WTC11 (cell line): ENCODE measurements at regions not wholly inside any gene's neighbourhood (a gene's known extent, or its start where the extent isn't known, plus 50 kb on each side); places are given as distances from the start of the nearest gene placed in this dataset.

Source experiments
- ATAC-seq: fragments of 200-7000 bp; cut with Tn5 transposase; 2 replicates; pipeline ENCODE4 v1.10.0; 2021; ENCODE audit warnings: mild to moderate bottlenecking, moderate library complexity
- CTCF ChIA-PET: fragments of 300-600 bp; sonication (Branson Sonifier 250); formaldehyde crosslinking; loops from one replicate; lab custom pipeline; 2021; ENCODE audit warnings: antibody characterized with exemption; lab: Charles Lee
- POLR2A ChIA-PET: fragments of 350-600 bp; sonication (Branson Sonifier 250); formaldehyde crosslinking; loops from one replicate; lab custom pipeline; 2021; ENCODE audit warnings: antibody characterized with exemption; lab: Charles Lee
- DNase-seq: peaks from one replicate; pipeline ENCODE4 v3.0.0; 2021; ENCODE audit warnings: low spot score
- H3K27ac Mint-ChIP-seq: 2 replicates; pipeline ENCODE4 v1.8.0; 2021; ENCODE audit warnings: mixed read lengths
- H3K27me3 Mint-ChIP-seq: 2 replicates; pipeline ENCODE4 v1.8.0; 2021; ENCODE audit warnings: low read depth, mild to moderate bottlenecking, moderate library complexity, mixed read lengths
- H3K36me3 Mint-ChIP-seq: 2 replicates; pipeline ENCODE4 v1.8.0; 2021; ENCODE audit warnings: mixed read lengths
- H3K4me1 Mint-ChIP-seq: 2 replicates; pipeline ENCODE4 v1.8.0; 2022; ENCODE audit warnings: mixed read lengths
- H3K4me3 Mint-ChIP-seq: 2 replicates; pipeline ENCODE4 v1.8.0; 2021; ENCODE audit warnings: mild to moderate bottlenecking, moderate library complexity, mixed read lengths
- H3K9me3 Mint-ChIP-seq: 2 replicates; pipeline ENCODE4 v1.8.0; 2021; ENCODE audit warnings: mixed read lengths
- CREM ChIP-seq: sonication (generic); formaldehyde crosslinking; IDR thresholded peaks from 2 replicates; pipeline ENCODE4 v1.8.1; 2022; ENCODE audit warnings: mild to moderate bottlenecking, missing genetic modification reagents, moderate library complexity
- GABPB1 ChIP-seq: sonication (generic); formaldehyde crosslinking; IDR thresholded peaks from 2 replicates; pipeline ENCODE4 v1.8.1; 2023; ENCODE audit warnings: mild to moderate bottlenecking, missing genetic modification reagents
- GTF2I ChIP-seq: fragments of 250-450 bp; sonication (Bioruptor Pico); conservative IDR thresholded peaks from 2 replicates; pipeline ENCODE4 v1.4.0; 2021; ENCODE audit warnings: mild to moderate bottlenecking
- PRRX2 ChIP-seq: fragments of 250-450 bp; sonication (Bioruptor Pico); IDR thresholded peaks from 2 replicates; pipeline ENCODE4 v1.8.0; 2021; ENCODE audit warnings: mild to moderate bottlenecking
- ZNF121 ChIP-seq: sonication (generic); formaldehyde crosslinking; IDR thresholded peaks from 2 replicates; pipeline ENCODE4 v1.8.0; 2023; ENCODE audit warnings: missing genetic modification reagents
- ZNF232 ChIP-seq: sonication (generic); formaldehyde crosslinking; IDR thresholded peaks from 2 replicates; pipeline ENCODE4 v1.8.0; 2022; ENCODE audit warnings: mild to moderate bottlenecking, missing genetic modification reagents
- ZNF416 ChIP-seq: fragments of 250-450 bp; sonication (Bioruptor Pico); IDR thresholded peaks from 2 replicates; pipeline ENCODE4 v1.9.0; 2021; ENCODE audit warnings: mild to moderate bottlenecking, inconsistent platforms
- ZNF423 ChIP-seq: fragments of 250-450 bp; sonication (Bioruptor Pico); IDR thresholded peaks from 2 replicates; pipeline ENCODE4 v2.1.2; 2022; ENCODE audit warnings: mild to moderate bottlenecking, moderate library complexity
- TF ChIP-seq, protein P1 (sequence below): sonication (generic); formaldehyde crosslinking; IDR thresholded peaks from 2 replicates; pipeline ENCODE4 v1.8.0; 2022; ENCODE audit warnings: mild to moderate bottlenecking, missing genetic modification reagents
- TF ChIP-seq, protein P2 (sequence below): sonication (generic); formaldehyde crosslinking; IDR thresholded peaks from 2 replicates; pipeline ENCODE4 v1.8.1; 2022; ENCODE audit warnings: low read depth, mild to moderate bottlenecking, moderate library complexity, missing genetic modification reagents, borderline replicate concordance
- TF ChIP-seq, protein P3 (sequence below): sonication (generic); formaldehyde crosslinking; IDR thresholded peaks from 2 replicates; pipeline ENCODE4 v1.8.1; 2023; ENCODE audit warnings: mild to moderate bottlenecking, missing genetic modification reagents
- TF ChIP-seq, protein P4 (sequence below): fragments of 250-450 bp; sonication (Bioruptor Pico); IDR thresholded peaks from 2 replicates; pipeline ENCODE4 v1.9.0; 2021; ENCODE audit warnings: mild to moderate bottlenecking
- TF ChIP-seq, protein P5 (sequence below): fragments of 250-450 bp; sonication (Bioruptor Pico); IDR thresholded peaks from 2 replicates; pipeline ENCODE4 v1.9.0; 2021; ENCODE audit warnings: mild to moderate bottlenecking, borderline replicate concordance
- TF ChIP-seq, protein P6 (sequence below): sonication (generic); formaldehyde crosslinking; IDR thresholded peaks from 2 replicates; pipeline ENCODE4 v1.8.1; 2022; ENCODE audit warnings: low read depth, missing genetic modification reagents, borderline replicate concordance
- TF ChIP-seq, protein P7 (sequence below): fragments of 250-450 bp; sonication (Bioruptor Pico); IDR thresholded peaks from 2 replicates; pipeline ENCODE4 v1.8.0; 2021; ENCODE audit warnings: mild to moderate bottlenecking
- TF ChIP-seq, protein P8 (sequence below): sonication (generic); formaldehyde crosslinking; IDR thresholded peaks from 2 replicates; pipeline ENCODE4 v1.8.0; 2022; ENCODE audit warnings: mild to moderate bottlenecking, missing genetic modification reagents
- TF ChIP-seq, protein P9 (sequence below): sonication (generic); formaldehyde crosslinking; IDR thresholded peaks from 2 replicates; pipeline ENCODE4 v1.8.1; 2023; ENCODE audit warnings: mild to moderate bottlenecking, missing genetic modification reagents, moderate library complexity

DNA sequence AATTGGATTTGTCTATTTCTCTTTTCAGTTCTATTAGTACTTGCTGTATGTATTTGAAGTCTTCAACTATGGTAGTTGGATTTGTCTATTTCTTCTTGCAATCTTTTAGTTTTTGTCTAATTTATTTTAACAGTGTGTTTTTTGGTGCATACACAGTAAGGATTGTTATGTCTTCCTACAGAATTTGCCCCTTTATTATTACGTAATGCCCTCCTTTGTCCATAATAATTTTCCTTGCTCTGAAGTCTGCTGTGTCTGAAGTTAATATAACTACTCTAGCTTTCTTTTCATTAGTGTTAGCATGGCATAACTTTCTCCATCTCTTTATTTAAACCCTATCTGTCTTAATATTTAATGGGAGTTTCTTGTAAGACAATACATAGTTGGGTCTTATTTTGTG lies 105.1 kb upstream of the STT3B start:
- ChIA-PET POLR2A (no interaction called here), CTCF (no interaction called here)
- ATAC-seq, result no peak

DNA sequence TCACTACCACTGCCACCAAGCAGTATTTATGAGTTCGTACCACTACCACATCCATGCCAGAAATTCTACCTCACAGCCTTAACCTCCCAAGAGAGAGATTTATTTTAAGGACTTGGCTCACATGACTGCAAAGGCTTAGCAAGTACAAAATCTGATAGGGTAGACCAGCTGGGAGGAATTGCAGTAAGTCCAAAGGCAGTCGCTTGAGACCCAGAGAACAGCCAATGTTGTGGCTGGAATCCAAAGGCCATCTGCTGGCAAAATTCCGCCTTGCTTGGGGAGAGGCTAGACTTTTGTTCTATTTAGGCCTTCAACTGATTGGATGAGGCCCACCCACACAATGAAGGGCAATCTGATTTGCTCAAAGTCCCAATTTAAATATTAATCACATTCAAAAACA lies 101.4 kb upstream of the STT3B start:
- Mint-ChIP-seq H3K9me3 (peaks cover 22% of the 10 kb centered on the region), H3K36me3 (peaks cover 3% of the 10 kb centered on the region; the same call in 1 of the 2 replicates), H3K27ac (no peak overlapping the region), H3K4me3 (no peak overlapping the region), H3K4me1 (no peaks in the 10 kb centered on the region), H3K27me3 (no peaks in the 10 kb centered on the region)
- ATAC-seq, result no peak
- CTCF ChIA-PET, result interaction anchor here (1.2 kb wide), 1 partner anchor 17 kb away, joined by 3 read pairs; no protein-coding TSS in a partner anchor
- TF ChIP-seq, protein P1, sequence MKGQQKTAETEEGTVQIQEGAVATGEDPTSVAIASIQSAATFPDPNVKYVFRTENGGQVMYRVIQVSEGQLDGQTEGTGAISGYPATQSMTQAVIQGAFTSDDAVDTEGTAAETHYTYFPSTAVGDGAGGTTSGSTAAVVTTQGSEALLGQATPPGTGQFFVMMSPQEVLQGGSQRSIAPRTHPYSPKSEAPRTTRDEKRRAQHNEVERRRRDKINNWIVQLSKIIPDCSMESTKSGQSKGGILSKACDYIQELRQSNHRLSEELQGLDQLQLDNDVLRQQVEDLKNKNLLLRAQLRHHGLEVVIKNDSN, result no peak
- TF ChIP-seq CREM (CRISPR knock-in tag) (no peak), GTF2I (CRISPR knock-in tag) (no peak), ZNF416 (no peak), ZNF121 (no peak)
- TF ChIP-seq, protein P2, sequence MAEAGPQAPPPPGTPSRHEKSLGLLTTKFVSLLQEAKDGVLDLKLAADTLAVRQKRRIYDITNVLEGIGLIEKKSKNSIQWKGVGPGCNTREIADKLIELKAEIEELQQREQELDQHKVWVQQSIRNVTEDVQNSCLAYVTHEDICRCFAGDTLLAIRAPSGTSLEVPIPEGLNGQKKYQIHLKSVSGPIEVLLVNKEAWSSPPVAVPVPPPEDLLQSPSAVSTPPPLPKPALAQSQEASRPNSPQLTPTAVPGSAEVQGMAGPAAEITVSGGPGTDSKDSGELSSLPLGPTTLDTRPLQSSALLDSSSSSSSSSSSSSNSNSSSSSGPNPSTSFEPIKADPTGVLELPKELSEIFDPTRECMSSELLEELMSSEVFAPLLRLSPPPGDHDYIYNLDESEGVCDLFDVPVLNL, result no peak
- TF ChIP-seq, protein P3, sequence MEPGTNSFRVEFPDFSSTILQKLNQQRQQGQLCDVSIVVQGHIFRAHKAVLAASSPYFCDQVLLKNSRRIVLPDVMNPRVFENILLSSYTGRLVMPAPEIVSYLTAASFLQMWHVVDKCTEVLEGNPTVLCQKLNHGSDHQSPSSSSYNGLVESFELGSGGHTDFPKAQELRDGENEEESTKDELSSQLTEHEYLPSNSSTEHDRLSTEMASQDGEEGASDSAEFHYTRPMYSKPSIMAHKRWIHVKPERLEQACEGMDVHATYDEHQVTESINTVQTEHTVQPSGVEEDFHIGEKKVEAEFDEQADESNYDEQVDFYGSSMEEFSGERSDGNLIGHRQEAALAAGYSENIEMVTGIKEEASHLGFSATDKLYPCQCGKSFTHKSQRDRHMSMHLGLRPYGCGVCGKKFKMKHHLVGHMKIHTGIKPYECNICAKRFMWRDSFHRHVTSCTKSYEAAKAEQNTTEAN, result no peak
- DNase-seq, result no peak
- POLR2A ChIA-PET, result no interaction called here

More for the DNA sequence above, 105.1 kb upstream of the STT3B start:
- Mint-ChIP-seq H3K27me3 (no peaks in the 10 kb centered on the region), H3K9me3 (peaks cover 8% of the 10 kb centered on the region), H3K4me1 (no peaks in the 10 kb centered on the region), H3K27ac (no peak overlapping the region), H3K4me3 (no peak overlapping the region), H3K36me3 (no peaks in the 10 kb centered on the region)
- TF ChIP-seq ZNF232 (CRISPR knock-in tag), result no peak
- no peak for TF ChIP-seq GABPB1
- TF ChIP-seq, protein P4, sequence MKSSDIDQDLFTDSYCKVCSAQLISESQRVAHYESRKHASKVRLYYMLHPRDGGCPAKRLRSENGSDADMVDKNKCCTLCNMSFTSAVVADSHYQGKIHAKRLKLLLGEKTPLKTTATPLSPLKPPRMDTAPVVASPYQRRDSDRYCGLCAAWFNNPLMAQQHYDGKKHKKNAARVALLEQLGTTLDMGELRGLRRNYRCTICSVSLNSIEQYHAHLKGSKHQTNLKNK (CRISPR knock-in tag), result no peak
- TF ChIP-seq ZNF423 (CRISPR knock-in tag), result no peak
- TF ChIP-seq, protein P5, sequence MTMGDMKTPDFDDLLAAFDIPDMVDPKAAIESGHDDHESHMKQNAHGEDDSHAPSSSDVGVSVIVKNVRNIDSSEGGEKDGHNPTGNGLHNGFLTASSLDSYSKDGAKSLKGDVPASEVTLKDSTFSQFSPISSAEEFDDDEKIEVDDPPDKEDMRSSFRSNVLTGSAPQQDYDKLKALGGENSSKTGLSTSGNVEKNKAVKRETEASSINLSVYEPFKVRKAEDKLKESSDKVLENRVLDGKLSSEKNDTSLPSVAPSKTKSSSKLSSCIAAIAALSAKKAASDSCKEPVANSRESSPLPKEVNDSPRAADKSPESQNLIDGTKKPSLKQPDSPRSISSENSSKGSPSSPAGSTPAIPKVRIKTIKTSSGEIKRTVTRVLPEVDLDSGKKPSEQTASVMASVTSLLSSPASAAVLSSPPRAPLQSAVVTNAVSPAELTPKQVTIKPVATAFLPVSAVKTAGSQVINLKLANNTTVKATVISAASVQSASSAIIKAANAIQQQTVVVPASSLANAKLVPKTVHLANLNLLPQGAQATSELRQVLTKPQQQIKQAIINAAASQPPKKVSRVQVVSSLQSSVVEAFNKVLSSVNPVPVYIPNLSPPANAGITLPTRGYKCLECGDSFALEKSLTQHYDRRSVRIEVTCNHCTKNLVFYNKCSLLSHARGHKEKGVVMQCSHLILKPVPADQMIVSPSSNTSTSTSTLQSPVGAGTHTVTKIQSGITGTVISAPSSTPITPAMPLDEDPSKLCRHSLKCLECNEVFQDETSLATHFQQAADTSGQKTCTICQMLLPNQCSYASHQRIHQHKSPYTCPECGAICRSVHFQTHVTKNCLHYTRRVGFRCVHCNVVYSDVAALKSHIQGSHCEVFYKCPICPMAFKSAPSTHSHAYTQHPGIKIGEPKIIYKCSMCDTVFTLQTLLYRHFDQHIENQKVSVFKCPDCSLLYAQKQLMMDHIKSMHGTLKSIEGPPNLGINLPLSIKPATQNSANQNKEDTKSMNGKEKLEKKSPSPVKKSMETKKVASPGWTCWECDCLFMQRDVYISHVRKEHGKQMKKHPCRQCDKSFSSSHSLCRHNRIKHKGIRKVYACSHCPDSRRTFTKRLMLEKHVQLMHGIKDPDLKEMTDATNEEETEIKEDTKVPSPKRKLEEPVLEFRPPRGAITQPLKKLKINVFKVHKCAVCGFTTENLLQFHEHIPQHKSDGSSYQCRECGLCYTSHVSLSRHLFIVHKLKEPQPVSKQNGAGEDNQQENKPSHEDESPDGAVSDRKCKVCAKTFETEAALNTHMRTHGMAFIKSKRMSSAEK, result no peak
- TF ChIP-seq PRRX2 (CRISPR knock-in tag), result no peak
- TF ChIP-seq, protein P6, sequence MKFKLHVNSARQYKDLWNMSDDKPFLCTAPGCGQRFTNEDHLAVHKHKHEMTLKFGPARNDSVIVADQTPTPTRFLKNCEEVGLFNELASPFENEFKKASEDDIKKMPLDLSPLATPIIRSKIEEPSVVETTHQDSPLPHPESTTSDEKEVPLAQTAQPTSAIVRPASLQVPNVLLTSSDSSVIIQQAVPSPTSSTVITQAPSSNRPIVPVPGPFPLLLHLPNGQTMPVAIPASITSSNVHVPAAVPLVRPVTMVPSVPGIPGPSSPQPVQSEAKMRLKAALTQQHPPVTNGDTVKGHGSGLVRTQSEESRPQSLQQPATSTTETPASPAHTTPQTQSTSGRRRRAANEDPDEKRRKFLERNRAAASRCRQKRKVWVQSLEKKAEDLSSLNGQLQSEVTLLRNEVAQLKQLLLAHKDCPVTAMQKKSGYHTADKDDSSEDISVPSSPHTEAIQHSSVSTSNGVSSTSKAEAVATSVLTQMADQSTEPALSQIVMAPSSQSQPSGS, result no peak
- TF ChIP-seq, protein P7, sequence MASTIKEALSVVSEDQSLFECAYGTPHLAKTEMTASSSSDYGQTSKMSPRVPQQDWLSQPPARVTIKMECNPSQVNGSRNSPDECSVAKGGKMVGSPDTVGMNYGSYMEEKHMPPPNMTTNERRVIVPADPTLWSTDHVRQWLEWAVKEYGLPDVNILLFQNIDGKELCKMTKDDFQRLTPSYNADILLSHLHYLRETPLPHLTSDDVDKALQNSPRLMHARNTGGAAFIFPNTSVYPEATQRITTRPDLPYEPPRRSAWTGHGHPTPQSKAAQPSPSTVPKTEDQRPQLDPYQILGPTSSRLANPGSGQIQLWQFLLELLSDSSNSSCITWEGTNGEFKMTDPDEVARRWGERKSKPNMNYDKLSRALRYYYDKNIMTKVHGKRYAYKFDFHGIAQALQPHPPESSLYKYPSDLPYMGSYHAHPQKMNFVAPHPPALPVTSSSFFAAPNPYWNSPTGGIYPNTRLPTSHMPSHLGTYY (CRISPR knock-in tag), result no peak
- TF ChIP-seq, protein P8, sequence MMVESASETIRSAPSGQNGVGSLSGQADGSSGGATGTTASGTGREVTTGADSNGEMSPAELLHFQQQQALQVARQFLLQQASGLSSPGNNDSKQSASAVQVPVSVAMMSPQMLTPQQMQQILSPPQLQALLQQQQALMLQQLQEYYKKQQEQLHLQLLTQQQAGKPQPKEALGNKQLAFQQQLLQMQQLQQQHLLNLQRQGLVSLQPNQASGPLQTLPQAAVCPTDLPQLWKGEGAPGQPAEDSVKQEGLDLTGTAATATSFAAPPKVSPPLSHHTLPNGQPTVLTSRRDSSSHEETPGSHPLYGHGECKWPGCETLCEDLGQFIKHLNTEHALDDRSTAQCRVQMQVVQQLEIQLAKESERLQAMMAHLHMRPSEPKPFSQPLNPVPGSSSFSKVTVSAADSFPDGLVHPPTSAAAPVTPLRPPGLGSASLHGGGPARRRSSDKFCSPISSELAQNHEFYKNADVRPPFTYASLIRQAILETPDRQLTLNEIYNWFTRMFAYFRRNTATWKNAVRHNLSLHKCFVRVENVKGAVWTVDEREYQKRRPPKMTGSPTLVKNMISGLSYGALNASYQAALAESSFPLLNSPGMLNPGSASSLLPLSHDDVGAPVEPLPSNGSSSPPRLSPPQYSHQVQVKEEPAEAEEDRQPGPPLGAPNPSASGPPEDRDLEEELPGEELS (CRISPR knock-in tag), result no peak
- TF ChIP-seq, protein P9, sequence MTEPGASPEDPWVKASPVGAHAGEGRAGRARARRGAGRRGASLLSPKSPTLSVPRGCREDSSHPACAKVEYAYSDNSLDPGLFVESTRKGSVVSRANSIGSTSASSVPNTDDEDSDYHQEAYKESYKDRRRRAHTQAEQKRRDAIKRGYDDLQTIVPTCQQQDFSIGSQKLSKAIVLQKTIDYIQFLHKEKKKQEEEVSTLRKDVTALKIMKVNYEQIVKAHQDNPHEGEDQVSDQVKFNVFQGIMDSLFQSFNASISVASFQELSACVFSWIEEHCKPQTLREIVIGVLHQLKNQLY, result no peak
- no peak for DNase-seq
